HUDEP-2 (cell line): ENCODE measurements at regions not wholly inside any gene's neighbourhood (a gene's known extent, or its start where the extent isn't known, plus 50 kb on each side); places are given as distances from the start of the nearest gene placed in this dataset.

Experiments used
- DNase-seq, 76 experiments: peaks; one replicate each; lab custom pipeline; 2025; ENCODE audit not compliant: unreplicated experiment in 76 of 76; lab: John Stamatoyannopoulos, UW

- no peak for DNase-seq
Observed at GRCh38 chr11:95692526-95693260, 96.9 kb downstream of the FAM76B start.

DNA sequence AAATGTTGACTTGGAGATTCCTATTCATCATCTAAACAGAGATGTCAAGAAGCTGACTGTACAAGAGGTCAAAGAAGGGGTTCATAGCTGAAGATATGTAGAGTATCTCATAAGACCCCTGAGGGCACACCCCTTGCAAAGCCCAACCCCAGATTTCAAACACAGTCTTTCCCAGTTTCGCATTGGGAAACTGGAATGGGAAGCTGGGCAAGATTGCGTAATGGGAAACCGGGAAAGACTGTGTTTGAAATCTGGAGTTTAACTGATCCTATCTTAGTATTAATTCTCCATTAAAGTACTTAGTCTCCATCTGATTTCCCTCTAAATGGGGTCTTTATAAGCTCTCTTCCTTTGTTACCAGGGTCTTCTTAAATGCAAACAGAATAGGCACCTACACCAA is 99.5 kb downstream of the FAM76B start:
- no peak for DNase-seq

GRCh38 chr11:95688501-95689222 is 100.9 kb downstream of the FAM76B start:
- DNase-seq = no peak

- DNase-seq = no peak
Observed at GRCh38 chr11:95688015-95688414, 101.6 kb downstream of the FAM76B start.

DNA sequence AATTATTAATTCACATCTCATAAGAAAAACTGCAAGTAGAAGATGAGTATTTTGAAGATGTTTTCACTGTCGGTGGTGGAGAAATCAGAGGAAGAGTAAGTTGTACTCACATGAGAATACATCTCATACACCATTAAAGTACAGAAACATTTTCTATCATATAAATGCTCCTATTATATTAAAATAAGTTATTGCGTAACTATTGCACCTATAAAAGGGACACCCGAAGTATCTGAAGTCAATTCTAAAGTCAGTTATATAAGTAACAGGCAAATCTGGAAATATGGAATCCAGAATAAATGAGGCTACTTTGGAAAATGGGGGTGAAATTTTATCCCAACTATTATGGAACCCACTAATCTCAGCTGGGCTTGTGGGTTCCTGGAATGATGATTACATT is 103.3 kb downstream of the FAM76B start:
- DNase-seq = no peak

- DNase-seq = no peak
Observed at GRCh38 chr11:95684701-95685100, 104.9 kb downstream of the FAM76B start.

DNA sequence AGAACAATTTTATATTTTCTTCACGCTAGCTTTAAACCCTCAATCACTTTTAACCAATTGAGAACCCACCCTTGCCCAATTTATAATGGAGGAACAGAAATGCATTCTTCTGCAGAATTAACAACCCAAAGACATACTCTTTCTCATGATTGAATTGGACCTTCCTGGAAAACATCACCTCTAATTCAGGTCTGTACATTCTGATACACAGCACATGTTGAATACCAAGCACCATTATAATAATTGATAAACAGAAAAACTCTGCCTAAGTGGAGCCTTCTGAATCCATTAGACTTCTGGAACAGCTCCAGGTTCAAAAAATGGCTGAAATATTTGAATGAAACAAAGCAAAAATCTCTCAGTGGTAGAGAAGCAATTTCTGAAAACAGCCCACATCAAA is 105.4 kb downstream of the FAM76B start:
- no peak for DNase-seq

DNA sequence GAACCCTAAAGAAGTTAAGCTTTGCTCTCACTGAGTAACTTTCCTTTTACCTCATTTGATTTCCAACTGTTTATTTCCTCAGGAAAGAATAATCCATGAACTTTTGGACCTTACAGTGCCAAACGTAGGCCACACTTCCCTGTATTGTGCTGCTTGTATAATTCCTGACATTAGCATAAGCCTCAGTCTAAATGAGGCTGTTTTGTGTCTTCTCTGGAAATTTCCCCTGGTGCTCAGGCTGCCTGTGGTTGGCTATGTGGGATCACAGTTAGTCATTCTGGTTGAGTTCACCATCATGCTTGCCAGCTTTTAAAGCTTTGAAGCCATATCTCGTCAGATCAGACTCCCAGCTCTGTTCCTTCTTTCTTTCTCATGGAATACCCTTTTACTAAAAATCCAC is 107.0 kb downstream of the FAM76B start:
- DNase-seq = no peak

GRCh38 chr11:95680169-95680929 is 109.2 kb downstream of the FAM76B start:
- DNase-seq = no peak

- no peak for DNase-seq
Observed at GRCh38 chr11:95678988-95679387, 110.6 kb downstream of the FAM76B start.

- no peak for DNase-seq
Observed at GRCh38 chr11:95676308-95676707, 113.3 kb downstream of the FAM76B start.

GRCh38 chr11:95675585-95675984 is 114.0 kb downstream of the FAM76B start:
- DNase-seq = no peak

DNA sequence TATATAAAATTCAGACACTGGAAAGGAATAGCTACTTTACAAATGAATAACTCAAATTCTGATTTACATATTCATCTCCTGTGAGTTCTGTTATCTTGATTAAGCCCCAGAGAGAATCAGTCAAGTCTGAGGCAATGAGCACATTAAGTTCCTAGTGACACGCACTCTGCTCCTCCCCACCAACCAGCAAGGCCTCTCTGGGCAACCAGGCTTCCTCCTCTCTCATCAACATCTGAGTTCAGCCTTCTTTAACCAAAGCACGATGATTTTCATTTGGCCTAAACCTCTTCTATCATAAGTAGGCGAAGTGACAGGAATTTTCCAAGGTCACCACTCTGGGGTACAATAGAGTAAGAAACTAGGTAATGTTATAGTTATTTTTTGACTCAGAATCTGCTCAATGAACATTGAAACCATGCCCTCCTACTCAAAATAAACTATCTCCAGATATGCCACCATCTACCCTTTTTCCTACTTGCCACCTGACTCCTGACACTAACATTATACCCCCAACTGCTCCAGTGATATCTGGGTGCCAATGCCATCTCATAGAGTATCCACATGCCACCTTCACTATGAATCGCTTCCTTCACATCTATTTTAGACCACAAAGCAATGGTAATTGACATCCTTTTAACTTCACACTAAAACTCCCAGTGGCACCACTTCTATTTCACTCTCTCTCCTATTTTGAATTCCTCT is 114.8 kb downstream of the FAM76B start:
- no peak for DNase-seq

DNA sequence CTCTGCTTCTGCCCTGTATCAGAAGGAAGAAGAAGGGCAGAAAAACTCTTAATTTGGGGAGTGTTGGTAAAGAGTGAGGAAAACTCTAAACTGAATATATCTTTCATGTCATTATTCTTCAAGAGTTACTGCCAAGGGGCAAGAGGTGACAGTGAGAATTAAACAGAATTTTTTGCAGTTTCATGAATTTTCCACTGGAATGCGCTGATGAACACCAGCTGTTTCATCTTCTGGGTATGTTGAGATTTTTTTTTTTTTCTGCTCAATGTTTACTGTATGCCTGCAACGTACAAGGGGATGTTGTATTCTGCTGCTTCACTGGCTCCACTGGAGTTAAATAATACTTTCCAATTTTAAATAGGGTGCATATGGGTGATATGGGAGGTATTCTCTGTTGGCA is 117.8 kb downstream of the FAM76B start:
- DNase-seq = no peak

DNA sequence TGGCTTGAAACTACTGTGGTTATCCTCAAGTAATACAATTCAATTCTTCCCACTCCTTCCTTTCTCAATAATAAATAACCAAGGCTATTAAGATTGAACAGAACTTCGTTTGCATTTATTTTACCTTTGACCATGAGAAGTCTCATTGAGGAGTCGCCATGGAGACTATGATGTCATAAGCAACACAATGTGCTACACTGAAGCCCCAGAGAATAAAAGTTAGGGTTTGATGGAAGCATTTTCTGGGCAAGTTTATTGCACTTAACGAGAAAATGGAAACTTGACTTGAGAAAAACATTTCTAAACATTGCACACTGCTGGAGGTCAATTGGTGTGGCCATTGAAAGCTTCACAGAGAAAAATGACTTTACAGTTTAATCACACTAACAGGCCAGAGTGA is 121.5 kb downstream of the FAM76B start:
- no peak for DNase-seq

DNA sequence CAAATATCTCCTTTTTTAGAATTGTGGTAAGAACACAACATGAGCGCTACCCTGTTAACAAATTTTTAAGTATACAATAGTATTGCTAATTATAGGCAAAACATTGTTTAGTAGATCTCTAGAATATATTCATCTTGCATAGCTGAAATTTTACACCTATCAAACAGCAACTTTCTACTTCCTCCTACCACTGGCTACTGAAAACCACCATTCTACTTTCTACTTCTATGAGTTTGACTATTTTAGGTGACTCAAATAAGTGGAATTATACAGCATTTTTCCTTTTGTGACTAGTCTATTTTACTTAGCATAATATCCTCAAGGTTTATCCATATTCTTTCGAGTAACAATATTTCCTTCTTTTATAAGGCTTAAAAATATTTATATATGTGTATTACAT is 128.4 kb downstream of the FAM76B start:
- DNase-seq = no peak

- no peak for DNase-seq
Observed at GRCh38 chr11:95660038-95660437, 129.5 kb downstream of the FAM76B start.

DNA sequence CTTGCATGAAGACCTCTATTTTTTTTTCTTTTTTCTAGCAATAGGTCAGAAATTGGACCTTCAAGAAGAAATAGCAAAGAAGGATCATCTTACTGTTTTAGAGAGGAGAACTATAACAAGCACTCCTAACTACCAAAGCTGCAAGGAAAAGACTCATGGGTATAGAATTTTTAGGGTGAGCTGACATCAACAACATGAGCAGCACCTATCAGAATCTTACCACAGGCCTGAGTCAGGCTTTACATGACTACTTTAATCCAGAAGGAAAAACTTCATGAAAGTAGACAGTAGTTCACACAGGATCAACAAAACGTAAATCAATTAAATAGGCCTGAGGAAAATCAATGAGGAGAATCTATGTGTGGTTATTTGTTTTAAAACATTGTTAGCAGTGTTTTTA is 130.5 kb downstream of the FAM76B start:
- no peak for DNase-seq

- no peak for DNase-seq
Observed at GRCh38 chr11:95655536-95655935, 134.0 kb downstream of the FAM76B start.

DNA sequence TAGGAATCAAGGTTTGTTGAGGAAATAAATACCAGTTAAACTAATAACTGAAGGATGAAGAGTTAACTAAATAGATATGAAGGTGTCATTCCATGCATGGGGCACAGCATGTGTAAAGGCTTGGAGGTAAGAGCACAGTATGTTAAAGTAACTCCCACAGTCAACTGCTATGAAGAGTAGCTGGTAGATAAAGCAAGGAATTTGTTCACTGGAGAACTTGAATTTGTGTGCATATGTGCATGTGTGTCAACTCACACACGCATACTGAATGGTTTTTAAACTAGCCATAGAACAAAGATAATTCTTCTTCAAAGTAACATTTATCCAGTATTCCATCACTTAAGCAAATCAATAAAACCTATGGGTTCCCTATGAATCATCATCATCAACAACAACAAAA is 135.9 kb downstream of the FAM76B start:
- DNase-seq = peak in 1 of 76 experiments; percentile 23

DNA sequence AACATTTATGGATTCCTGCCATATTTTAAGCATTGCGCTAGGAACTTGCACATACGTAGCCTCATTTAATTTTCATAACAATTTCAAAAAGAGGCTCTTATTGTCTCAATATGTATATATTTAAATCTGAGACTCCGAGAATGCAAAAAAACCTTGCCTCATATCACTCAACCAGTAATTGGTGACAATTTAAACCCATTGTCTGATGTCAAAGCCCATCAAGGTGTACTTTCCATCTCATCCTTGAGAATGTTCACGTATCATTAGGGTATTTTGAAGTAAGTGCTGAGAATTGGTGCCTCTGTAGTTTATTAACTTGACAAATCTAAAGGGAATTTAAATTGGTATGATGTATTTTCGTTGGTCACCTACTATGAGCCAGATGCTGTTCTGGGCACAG is 136.5 kb downstream of the FAM76B start:
- no peak for DNase-seq
